HT1080 (cell line): ENCODE measurements at regions not wholly inside any gene's neighbourhood (a gene's known extent, or its start where the extent isn't known, plus 50 kb on each side); places are given as distances from the start of the nearest gene placed in this dataset.

Source experiments
- DNase-seq: peaks from one replicate; pipeline ENCODE4 v3.0.0-alpha.2; 2015; ENCODE audit warnings: low read depth

DNA sequence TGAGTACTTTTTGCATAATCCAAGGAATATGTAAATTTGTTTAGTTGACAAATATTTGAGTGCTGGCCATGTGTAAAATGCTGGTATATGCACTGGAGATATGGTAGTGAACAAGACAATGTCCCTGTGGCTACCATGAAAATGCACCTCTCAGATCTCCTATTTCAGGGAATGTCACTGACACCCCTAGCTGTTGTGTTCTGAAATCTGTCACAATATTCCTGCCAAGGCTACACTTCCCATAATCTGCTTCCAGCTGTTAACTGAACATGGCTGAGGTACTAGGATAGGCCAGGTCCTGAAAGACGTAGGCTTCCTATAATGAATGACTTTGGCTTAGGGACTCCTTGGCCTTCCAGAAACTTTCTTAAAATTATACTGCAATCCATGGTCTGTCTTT, 197.8 kb downstream of the ZNF648 start:
- DNase-seq, result no peak

DNA sequence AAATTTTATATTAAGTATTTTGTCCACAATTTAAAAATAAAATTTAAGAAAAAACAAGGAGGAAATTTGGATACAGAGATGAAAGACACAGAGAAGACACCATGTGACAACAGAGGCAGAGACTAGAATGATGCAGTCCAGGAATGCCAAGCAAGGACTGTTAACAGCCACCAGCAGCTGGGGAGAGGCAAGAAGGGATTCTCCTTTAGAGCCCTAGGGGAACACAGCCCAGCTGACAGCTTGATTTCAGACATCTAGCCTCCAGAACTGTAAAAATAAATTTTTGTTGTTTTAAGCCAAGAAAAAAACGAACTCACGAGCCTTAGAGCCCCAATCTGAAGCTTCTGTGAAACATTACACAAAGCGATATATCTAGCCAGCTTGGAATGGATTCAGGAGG, 198.5 kb downstream of the ZNF648 start:
- DNase-seq, result no peak

DNA sequence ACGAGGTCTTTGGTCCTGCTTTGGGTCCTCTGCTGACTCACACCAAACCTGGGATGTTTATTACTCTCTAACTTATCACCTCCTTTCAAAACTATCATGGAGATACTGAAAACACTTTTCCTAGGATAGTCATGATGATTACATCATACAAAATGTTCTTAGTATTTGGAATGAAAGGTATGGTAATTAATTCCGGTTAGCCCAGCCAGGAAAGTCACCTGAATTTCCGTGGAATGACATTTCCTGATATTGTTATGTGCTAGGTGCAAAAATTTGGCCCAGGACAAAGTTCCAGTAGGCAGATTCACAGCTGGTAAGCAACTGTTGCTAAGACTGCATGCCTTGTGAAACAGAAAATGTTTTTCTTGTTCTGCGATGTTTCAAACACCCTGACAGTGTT, 203.4 kb downstream of the ZNF648 start:
- DNase-seq, result no peak
